PC-9 (cell line): ENCODE measurements at regions not wholly inside any gene's neighbourhood (a gene's known extent, or its start where the extent isn't known, plus 50 kb on each side); places are given as distances from the start of the nearest gene placed in this dataset.

Experiments
- EZH2 ChIP-seq: fragments of 200-600 bp; sonication (generic); IDR thresholded peaks from 2 replicates; pipeline ENCODE4 v1.8.0; 2017; ENCODE audit warnings: antibody characterized with exemption, low read depth
- TF ChIP-seq, protein P1 (sequence below): fragments of 200-600 bp; sonication (generic); conservative IDR thresholded peaks from 2 replicates; pipeline ENCODE4 v1.6.1; 2017; ENCODE audit warnings: mixed run types, antibody characterized with exemption, mild to moderate bottlenecking, moderate library complexity

DNA sequence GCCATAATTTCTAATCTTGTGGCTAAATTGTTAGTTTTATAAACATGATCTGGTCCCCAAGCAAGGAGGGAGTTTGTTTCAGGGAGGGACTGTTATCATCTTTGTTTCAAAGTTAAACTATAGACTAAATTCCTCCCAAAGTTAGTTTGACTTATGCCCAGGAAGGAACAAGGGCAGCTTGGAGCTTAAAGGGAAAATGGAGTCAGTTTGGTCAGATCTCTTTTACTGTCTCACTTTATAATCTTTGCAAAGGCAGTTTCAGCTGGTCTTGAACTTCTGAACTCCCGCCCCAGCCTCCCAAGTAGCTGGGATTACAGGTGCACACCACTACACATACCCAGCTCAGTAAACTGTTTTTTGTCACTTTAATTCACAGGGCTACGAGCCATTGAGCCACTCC lies 214.7 kb downstream of the ZNF674 start:
- TF ChIP-seq, protein P1, sequence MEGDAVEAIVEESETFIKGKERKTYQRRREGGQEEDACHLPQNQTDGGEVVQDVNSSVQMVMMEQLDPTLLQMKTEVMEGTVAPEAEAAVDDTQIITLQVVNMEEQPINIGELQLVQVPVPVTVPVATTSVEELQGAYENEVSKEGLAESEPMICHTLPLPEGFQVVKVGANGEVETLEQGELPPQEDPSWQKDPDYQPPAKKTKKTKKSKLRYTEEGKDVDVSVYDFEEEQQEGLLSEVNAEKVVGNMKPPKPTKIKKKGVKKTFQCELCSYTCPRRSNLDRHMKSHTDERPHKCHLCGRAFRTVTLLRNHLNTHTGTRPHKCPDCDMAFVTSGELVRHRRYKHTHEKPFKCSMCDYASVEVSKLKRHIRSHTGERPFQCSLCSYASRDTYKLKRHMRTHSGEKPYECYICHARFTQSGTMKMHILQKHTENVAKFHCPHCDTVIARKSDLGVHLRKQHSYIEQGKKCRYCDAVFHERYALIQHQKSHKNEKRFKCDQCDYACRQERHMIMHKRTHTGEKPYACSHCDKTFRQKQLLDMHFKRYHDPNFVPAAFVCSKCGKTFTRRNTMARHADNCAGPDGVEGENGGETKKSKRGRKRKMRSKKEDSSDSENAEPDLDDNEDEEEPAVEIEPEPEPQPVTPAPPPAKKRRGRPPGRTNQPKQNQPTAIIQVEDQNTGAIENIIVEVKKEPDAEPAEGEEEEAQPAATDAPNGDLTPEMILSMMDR, result no peak
- TF ChIP-seq EZH2, result no peak
